OCI-LY1 (cell line): ENCODE measurements at regions not wholly inside any gene's neighbourhood (a gene's known extent, or its start where the extent isn't known, plus 50 kb on each side); places are given as distances from the start of the nearest gene placed in this dataset.

ENCODE experiments used
- EZH2 ChIP-seq: fragments of 200-600 bp; sonication (generic), shearing (Covaris generic); IDR thresholded peaks from 2 replicates; pipeline ENCODE4 v1.8.0; 2017; ENCODE audit warnings: borderline replicate concordance, mixed run types, mild to moderate bottlenecking, antibody characterized with exemption, low read length, moderate library complexity, mixed read lengths
- TF ChIP-seq, protein P1 (sequence below): fragments of 200-600 bp; sonication (generic), shearing (Covaris generic); IDR thresholded peaks from 2 replicates; pipeline ENCODE4 v1.5.1; 2017; ENCODE audit warnings: mild to moderate bottlenecking, antibody characterized with exemption, low read length, moderate library complexity, mixed read lengths

DNA sequence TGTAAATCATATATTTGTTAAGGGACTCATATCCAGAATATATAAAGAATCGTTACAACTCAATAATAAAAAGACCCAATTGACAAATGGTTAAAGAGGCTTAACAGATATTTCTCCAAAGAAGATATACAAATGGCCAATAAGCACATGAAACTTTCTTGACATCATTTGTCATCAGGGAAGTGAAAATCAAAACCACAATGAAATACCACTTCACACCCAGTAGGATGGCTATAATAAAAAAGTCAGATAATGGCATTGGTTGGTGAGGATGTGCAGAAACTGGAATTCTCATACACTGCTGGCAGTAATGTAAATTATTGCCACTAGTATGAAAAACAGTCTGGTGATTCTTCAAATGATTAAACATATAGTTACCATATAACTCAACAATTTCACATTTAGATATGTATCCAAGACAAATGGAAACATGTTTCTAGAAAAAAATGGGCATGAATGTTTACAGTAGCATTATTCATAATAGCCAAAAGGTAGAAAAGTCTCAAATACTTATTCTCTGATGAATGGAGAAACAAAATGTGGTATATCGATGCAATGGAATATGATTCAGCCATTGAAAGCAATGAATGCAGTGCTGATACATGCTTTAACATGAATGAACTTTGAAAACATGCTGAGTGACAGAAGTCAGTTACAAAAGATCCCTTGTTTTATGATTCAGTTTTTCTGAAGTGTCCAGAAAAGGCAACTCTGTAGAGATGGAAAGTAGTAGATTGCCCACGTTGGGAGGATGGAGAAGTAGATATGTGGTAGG lies 304.6 kb upstream of the ZEB2 start:
- TF ChIP-seq, protein P1, sequence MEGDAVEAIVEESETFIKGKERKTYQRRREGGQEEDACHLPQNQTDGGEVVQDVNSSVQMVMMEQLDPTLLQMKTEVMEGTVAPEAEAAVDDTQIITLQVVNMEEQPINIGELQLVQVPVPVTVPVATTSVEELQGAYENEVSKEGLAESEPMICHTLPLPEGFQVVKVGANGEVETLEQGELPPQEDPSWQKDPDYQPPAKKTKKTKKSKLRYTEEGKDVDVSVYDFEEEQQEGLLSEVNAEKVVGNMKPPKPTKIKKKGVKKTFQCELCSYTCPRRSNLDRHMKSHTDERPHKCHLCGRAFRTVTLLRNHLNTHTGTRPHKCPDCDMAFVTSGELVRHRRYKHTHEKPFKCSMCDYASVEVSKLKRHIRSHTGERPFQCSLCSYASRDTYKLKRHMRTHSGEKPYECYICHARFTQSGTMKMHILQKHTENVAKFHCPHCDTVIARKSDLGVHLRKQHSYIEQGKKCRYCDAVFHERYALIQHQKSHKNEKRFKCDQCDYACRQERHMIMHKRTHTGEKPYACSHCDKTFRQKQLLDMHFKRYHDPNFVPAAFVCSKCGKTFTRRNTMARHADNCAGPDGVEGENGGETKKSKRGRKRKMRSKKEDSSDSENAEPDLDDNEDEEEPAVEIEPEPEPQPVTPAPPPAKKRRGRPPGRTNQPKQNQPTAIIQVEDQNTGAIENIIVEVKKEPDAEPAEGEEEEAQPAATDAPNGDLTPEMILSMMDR: no peak
- no peak for TF ChIP-seq EZH2
